ENCODE measurements at regions not wholly inside any gene's neighbourhood (a gene's known extent, or its start where the extent isn't known, plus 50 kb on each side); places are given as distances from the start of the nearest gene placed in this dataset.
"Not testable (repeated sequence)": the region's sequence is repeated elsewhere in the genome, so short reads cannot be mapped to it uniquely, and the experiment has no call there.

GRCh38 chr12:28761897-28762296, 387.2 kb upstream of the FAR2 start:
- not testable (repeated sequence) for TF ChIP-seq CTCF (IDR thresholded peaks at IDR 0.05 in 8 of 11, conservative IDR thresholded peaks at IDR 0.05 in 3 of 11); POLR2A (IDR thresholded peaks at IDR 0.05)

All from spleen (tissue), 7 donors.